NOMO-1 (cell line): ENCODE measurements at regions not wholly inside any gene's neighbourhood (a gene's known extent, or its start where the extent isn't known, plus 50 kb on each side); places are given as distances from the start of the nearest gene placed in this dataset.
A peak's percentile ranks its signal among the peaks of the same experiment; 100 is the strongest.

Experiments
- DNase-seq, 2 experiments: peaks; one replicate each; lab custom pipeline; 2025; ENCODE audit not compliant: unreplicated experiment in 2 of 2; lab: John Stamatoyannopoulos, UW

- no peak for DNase-seq
Observed at GRCh38 chr10:89879121-89879520, 177.7 kb downstream of the KIF20B start.

- DNase-seq = no peak
Observed at GRCh38 chr10:89887406-89887805, 186.0 kb downstream of the KIF20B start.

DNA sequence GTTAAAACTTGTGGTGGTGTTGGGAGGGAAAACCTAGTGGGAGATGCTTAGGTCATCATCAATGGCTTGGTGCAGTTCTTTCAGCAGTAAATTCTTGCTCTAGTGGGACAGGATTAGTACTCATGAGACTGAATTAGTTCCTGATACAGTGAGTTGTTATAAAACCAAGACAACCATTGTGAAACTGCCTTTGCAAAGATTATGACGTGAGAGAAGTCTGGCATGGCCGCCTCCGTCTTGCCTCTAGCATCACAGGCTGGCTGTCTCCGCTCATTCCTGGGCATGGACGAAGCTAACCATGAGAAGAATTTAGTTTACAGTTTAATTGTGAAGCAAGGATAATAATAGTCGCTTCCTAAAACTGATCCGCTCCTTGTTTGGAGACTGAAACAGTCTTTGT lies 186.4 kb downstream of the KIF20B start:
- DNase-seq = peak; percentile 42 to 81

GRCh38 chr10:89888321-89889070 lies 187.1 kb downstream of the KIF20B start:
- peak; percentile 87 to 94 for DNase-seq

DNA sequence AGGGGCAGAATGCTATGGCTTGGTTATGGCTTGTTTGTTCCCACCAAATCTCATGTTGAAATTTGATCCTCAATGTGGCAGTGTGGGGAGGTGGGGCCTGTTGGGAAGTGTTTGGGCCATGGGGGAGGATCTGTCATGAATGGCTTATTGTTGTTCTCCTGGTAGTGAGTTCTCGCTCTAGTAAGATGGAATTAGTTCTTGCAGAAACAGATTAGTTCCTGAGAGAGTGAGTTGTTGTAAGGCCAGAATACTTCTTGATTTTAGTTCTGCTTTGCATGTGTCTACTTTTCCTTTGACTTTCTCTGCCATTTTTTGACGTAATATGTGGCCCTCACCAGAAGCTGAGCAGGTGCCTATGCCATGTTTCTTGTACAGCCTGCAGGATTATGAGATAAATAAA lies 188.2 kb downstream of the KIF20B start:
- peak; percentile 19 to 32 for DNase-seq

DNA sequence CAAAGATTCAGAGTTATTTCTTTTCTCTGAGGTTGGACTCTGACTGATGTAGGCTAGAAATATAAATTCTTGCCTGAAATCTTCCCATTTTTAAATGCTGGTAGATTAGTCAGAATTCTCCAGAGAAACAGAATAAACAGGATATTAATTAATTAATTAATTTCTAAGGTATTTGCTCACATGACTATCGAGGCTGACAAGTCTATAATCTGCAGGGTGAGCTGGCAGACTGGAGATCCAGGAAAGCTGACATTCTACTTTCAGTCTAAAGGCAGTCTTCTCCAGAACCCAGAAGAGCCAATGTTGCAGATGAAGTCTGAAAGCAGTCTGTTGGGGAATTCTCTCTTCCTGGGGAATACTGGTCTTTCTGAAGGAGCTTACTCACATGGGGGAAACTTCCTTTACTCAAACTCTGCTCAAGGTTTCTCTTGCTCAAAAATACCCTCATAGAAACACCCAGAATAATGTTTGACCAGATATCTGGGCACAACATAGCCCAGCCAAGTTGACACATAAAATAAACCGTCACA lies 189.7 kb downstream of the KIF20B start:
- DNase-seq = no peak

DNA sequence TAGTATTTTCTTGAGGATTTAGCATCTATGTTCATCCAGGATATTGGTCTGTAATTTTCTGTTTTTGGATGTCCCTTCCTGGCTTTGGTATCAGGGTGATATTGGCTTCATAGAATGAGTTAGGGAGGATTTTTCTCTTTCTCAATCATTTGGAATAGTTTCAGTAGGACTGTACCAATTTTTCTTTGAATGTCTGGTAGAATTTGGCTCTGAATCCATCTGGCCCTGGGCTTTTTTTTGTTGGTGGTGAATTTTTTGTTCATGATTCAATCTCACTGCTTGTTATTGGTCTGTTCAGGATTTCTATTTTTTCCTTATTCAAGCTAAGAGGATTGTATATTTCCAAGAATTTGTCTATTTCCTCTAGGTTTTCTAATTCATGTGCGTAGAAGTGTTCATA lies 192.7 kb downstream of the KIF20B start:
- DNase-seq = no peak

DNA sequence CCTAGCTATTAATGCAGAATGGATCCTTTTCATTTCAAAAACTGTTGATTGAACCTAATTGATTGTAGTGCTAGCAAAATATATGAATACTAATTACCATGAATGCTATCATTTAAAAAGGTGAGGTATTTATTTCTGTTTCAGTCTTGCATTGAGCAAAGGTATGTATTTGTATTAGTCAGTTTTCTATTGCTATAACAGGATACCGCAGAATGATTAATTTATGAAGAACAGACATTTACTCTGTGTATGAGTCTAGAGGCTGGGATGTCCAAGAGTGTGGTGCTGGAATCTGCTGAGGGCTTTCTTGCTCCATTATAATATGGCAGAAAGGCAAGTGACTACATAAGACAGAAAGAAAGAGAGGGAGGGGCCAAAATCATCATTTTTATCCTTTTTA lies 199.2 kb downstream of the KIF20B start:
- DNase-seq = no peak

DNA sequence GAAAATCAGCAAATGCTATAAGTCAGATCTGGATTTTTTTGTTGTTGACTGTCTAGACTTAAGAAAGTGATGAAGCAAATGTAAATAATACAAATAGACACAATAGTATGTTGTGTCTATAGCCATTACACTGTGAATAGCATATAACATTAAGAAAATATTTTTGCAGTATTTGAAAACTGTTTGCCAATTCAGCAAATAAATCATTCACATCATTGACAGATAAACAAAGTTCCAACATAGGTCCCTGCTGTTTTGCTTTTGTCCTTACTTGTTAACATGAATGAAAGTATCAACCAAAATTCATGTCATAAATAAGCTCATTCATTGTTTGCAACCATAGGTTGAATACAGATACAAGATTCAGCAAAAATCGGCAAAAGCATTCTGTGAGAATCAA lies 200.5 kb downstream of the KIF20B start:
- no peak for DNase-seq

DNA sequence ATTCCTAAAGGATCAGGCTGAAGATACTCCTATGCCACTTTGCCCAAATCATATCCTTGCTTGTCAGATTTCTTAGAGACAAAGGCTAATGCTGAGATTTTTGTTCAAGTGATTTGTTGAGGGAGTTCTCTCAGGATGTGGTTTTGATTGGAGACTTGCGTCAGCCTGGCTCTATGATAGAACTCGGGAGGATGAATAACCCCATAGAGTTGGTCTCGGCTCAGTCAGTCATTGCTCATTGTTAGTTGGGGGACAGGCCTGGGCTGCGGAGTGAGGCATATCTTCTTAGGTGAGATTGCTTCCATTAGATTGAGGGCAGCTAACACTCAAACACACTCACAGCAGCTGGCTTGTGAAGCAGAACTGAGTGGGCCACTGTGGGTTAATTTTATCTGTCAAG lies 203.4 kb downstream of the KIF20B start:
- no peak for DNase-seq

DNA sequence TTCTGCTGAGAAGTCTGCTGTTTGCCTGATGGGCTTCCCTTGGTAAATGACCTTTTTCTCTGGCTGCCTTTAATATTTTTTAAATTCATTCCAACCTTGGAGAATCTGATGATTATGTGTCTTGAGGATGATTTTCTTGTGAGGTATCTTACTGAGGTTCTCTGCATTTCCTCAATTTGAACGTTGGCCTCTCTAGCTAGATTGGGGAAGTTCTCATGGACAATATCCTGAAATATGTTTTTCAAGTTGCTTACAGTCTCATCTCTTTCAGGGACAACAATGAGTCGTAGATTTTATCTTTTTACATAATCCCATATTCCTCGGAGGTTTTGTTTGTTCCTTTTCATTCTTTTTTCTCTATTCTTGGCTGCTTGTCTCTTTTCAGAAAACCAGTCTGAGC lies 208.4 kb downstream of the KIF20B start:
- peak; percentile 14 to 57 for DNase-seq

- no peak for DNase-seq
Observed at GRCh38 chr10:89915021-89915420, 213.6 kb downstream of the KIF20B start.

GRCh38 chr10:89915968-89916367 lies 214.6 kb downstream of the KIF20B start:
- DNase-seq = no peak

- DNase-seq = no peak
Observed at GRCh38 chr10:89916468-89917215, 215.3 kb downstream of the KIF20B start.

GRCh38 chr10:89921403-89921802 lies 220.0 kb downstream of the KIF20B start:
- no peak for DNase-seq

- no peak for DNase-seq
Observed at GRCh38 chr10:89923661-89924060, 222.3 kb downstream of the KIF20B start.

DNA sequence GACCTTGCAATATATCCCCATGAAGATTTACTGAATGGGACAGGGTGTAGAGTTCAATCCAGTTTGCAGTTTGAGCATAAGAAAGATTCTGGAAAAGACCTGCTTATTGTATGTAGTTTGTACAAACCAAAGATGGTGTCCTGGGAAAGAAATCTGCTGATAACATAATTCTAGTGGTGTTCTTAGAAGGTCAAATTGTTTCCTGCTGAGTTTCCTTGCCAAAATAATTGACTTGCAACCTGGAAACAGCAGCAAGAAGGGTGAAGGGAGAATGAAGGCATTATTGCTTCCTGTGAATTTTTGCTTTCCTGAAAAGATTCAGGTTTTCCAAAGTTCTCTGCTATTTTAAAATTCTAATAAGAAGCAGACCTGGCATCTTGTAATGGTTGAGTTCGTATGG lies 222.9 kb downstream of the KIF20B start:
- no peak for DNase-seq

DNA sequence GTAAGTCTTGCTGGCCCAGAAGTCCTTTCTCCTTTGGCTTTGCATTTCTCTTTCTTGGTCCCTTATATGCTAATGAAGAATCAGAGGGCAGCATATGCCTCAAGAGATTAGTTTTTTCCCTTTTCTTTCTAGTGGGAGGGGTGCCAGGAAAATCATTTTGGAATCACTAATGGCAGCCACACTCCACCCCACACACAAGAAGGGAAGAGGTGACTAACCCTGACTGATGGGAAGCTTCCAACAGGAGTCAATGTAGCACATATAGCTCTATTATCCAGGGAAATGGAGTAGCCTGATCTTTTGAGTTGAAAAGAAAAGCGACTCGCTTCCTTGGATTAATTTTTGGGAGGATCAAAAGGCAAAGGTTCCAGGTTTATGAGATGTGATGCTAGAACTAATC lies 225.3 kb downstream of the KIF20B start:
- no peak for DNase-seq

DNA sequence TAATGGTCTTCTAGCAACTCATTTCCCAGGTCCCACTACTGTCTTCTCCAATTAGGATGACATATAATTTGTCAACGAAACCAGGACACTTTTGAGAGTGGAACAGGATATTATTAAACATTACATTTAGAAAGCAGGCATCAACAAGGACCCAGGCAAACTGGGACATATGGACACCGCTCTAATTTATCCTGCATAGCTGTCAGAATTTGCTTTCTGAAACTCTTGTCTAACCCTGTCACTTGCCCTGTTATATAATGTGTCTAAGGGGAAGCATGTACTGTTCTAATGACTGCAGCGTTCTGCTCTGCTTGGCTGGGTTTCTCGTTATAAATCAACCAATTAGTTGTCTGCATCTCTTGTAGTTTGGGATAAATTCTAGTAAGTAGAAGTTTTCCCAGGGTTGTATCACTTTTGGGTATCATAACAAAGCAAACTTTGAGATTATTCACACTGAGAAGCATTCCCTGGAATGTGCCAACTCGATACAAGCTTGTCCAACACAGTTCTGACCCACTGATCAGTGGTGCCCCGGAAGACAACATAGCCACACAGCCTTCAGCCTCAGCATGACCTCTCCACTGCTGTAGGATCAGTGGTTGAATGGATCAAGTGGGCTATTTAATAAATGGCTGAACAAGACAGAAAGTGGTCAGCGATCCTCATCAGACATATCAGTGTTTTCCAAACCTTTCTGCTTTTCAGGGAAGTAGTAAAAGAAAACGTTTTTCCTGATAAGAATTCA lies 228.1 kb downstream of the KIF20B start:
- DNase-seq = no peak

GRCh38 chr10:89937494-89937893 lies 236.1 kb downstream of the KIF20B start:
- no peak for DNase-seq

DNA sequence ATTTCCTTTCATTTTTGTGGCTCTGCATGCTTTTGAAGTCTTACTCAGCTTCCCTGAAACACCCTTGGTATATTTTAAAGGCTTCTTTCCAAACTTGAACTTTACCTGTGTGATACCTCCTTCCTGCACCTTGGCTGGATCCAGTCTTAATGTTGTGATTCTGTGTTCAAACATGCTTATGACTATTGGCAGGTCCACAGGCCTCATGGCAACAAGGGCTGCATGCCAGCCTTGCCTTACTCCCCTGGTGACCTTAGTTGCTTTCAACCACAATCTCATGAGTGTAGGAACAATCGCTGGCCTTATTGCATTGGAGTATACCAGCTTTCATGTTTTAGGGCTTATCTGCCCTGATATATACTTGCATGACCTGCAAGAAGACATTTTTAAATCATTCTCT lies 238.7 kb downstream of the KIF20B start:
- no peak for DNase-seq
